DMS79 (cell line): ENCODE measurements at regions not wholly inside any gene's neighbourhood (a gene's known extent, or its start where the extent isn't known, plus 50 kb on each side); places are given as distances from the start of the nearest gene placed in this dataset.

Experiments
- DNase-seq: peaks from one replicate; lab custom pipeline; 2025; lab: John Stamatoyannopoulos, UW

GRCh38 chr12:27179400-27180214 lies 64.5 kb upstream of the STK38L start:
- no peak for DNase-seq

DNA sequence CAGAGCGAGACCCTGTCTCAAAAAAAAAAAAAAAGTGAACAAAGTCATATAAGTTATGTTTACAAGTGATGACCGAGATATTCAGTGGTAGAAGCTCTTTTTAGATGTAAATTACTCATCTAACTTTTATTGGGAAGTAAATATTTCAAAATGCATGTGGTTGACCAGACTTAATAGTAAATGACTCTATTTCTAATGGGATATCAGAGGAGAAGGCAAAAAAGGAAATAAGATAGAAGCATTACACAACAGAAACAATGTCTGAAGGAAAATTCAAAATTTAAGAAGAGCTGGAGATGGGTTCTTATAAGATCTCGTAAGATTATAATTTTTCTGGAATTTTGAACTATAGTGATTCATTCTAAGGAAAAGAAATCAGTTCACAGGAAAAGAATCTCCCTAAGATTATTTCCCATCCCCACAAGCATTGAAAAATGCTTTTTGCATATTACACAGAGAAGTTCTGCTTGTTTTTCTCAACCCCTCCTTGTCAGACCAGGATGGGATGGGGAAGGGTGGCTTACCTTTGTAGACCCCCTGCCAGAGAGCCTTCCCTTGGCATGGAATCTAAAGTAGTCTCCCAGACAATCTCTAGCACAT lies 63.1 kb upstream of the STK38L start:
- no peak for DNase-seq

GRCh38 chr12:27183342-27183741 lies 60.7 kb upstream of the STK38L start:
- no peak for DNase-seq

GRCh38 chr12:27185234-27186021 lies 58.7 kb upstream of the STK38L start:
- DNase-seq = no peak

GRCh38 chr12:27186022-27186839 lies 57.9 kb upstream of the STK38L start:
- no peak for DNase-seq

GRCh38 chr12:27187697-27188096 lies 56.4 kb upstream of the STK38L start:
- DNase-seq = no peak

- DNase-seq = no peak
Measured at GRCh38 chr12:27190761-27191160, 53.3 kb upstream of the STK38L start.

- no peak for DNase-seq
Measured at GRCh38 chr12:27191531-27191930, 52.6 kb upstream of the STK38L start.

GRCh38 chr12:27192118-27192802 lies 51.8 kb upstream of the STK38L start:
- DNase-seq = no peak

- no peak for DNase-seq
Measured at GRCh38 chr12:27193106-27193505, 51.0 kb upstream of the STK38L start.

DNA sequence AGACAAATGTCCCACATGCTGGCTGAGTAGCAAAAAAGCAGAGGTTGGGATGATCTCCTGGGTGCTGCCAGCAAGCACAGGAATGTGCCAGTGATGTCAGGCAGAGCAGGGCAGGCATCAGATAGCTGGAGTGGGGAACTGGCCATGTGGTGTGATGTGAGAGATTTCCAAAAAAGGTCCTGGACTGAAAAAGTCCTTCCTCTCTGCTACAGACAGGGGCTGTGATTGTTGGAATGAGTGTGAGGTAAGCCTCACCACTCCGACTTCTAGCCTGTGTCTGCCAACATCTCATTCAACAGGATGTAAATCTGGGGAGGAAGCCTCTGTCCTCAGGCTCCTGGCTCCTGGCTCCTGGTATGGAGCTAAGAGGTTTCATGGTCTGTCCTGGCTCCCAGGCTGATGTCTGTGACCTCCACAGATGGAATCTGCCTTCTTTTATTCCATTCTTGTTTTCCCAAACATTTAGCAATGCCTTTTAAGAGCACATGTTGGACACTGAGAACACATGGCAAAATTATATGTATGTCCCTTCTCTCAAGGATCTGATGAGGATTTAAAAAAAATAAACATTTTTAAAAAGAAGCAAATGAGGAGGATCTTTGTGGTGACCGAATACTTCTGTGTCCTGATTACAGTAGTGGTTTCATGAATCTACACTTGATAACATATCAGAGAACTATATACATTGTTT lies 50.1 kb upstream of the STK38L start:
- no peak for DNase-seq
